SK-N-SH treated with all-trans-retinoic acid at 6 μM for 48 hours (cell line): ENCODE measurements at regions not wholly inside any gene's neighbourhood (a gene's known extent, or its start where the extent isn't known, plus 50 kb on each side); places are given as distances from the start of the nearest gene placed in this dataset.

Source experiments
- ATAC-seq: fragments of 200-7000 bp; cut with Tn5 transposase; 3 replicates; pipeline ENCODE4 v1.9.1; 2020; ENCODE audit warnings: mild to moderate bottlenecking, moderate library complexity
- ARNTL ChIP-seq: fragments of 450-650 bp; formaldehyde crosslinking; IDR thresholded peaks from 2 replicates; pipeline ENCODE4 v1.5.0; 2020; ENCODE audit warnings: low read depth, mild to moderate bottlenecking, moderate library complexity, borderline replicate concordance
- BACH2 ChIP-seq: fragments of 250-450 bp; sonication (Bioruptor Pico); IDR thresholded peaks from 2 replicates; pipeline ENCODE4 v1.9.0; 2021; ENCODE audit warnings: mild to moderate bottlenecking, borderline replicate concordance
- CSDC2 ChIP-seq: fragments of 250-450 bp; sonication (Bioruptor Pico); IDR thresholded peaks from 2 replicates; pipeline ENCODE4 v1.5.0; 2020; ENCODE audit warnings: mild to moderate bottlenecking, moderate library complexity
- GLIS3 ChIP-seq: fragments of 250-450 bp; sonication (Bioruptor Pico); IDR thresholded peaks from 2 replicates; pipeline ENCODE4 v1.5.0; 2020; ENCODE audit warnings: mild to moderate bottlenecking, moderate library complexity
- ISL1 ChIP-seq: fragments of 250-450 bp; sonication (Bioruptor Pico); IDR thresholded peaks from 2 replicates; pipeline ENCODE4 v2.1.2; 2022; ENCODE audit warnings: mild to moderate bottlenecking, moderate library complexity
- OSR1 ChIP-seq: fragments of 250-450 bp; sonication (Bioruptor Pico); IDR thresholded peaks from 2 replicates; pipeline ENCODE4 v1.8.0; 2022; ENCODE audit warnings: moderate library complexity, mild to moderate bottlenecking, inconsistent platforms
- PPARA ChIP-seq: fragments of 250-450 bp; sonication (Bioruptor Pico); IDR thresholded peaks from 2 replicates; pipeline ENCODE4 v1.5.0; 2020; ENCODE audit warnings: mild to moderate bottlenecking, borderline replicate concordance
- RARB ChIP-seq: fragments of 250-450 bp; sonication (Bioruptor Pico); IDR thresholded peaks from 2 replicates; pipeline ENCODE4 v1.8.0; 2021; ENCODE audit warnings: mild to moderate bottlenecking, moderate library complexity
- SNAI2 ChIP-seq: fragments of 250-450 bp; sonication (Bioruptor Pico); IDR thresholded peaks from 2 replicates; pipeline ENCODE4 v1.5.0; 2020; ENCODE audit warnings: mild to moderate bottlenecking, moderate library complexity
- TCF4 ChIP-seq: fragments of 250-450 bp; sonication (Bioruptor Pico); IDR thresholded peaks from 2 replicates; pipeline ENCODE4 v1.8.0; 2021; ENCODE audit warnings: mild to moderate bottlenecking, moderate library complexity, borderline replicate concordance
- TOX ChIP-seq: fragments of 250-450 bp; sonication (Bioruptor Pico); IDR thresholded peaks from 2 replicates; pipeline ENCODE4 v1.8.0; 2021; ENCODE audit warnings: mild to moderate bottlenecking, moderate library complexity, borderline replicate concordance
- ZC3H10 ChIP-seq: fragments of 250-450 bp; sonication (Bioruptor Pico); IDR thresholded peaks from 2 replicates; pipeline ENCODE4 v1.5.1; 2021; ENCODE audit warnings: mild to moderate bottlenecking, moderate library complexity
- ZFP3 ChIP-seq: fragments of 250-450 bp; sonication (Bioruptor Pico); IDR thresholded peaks from 2 replicates; pipeline ENCODE4 v1.5.0; 2020; ENCODE audit warnings: mild to moderate bottlenecking, moderate library complexity
- ZFP30 ChIP-seq: fragments of 450-650 bp; formaldehyde crosslinking; IDR thresholded peaks from 2 replicates; pipeline ENCODE4 v1.5.0; 2022; ENCODE audit warnings: mild to moderate bottlenecking, moderate library complexity
- ZNF565 ChIP-seq: fragments of 450-650 bp; formaldehyde crosslinking; conservative IDR thresholded peaks from 2 replicates; pipeline ENCODE4 v1.5.0; 2020; ENCODE audit warnings: low read depth, mild to moderate bottlenecking, moderate library complexity
- ZNF70 ChIP-seq: fragments of 450-650 bp; formaldehyde crosslinking; IDR thresholded peaks from 2 replicates; pipeline ENCODE4 v1.5.0; 2020; ENCODE audit warnings: mild to moderate bottlenecking, moderate library complexity
- ZNF8 ChIP-seq: fragments of 450-650 bp; formaldehyde crosslinking; IDR thresholded peaks from 2 replicates; pipeline ENCODE4 v1.5.0; 2020; ENCODE audit warnings: mild to moderate bottlenecking, moderate library complexity
- TF ChIP-seq, protein P1 (sequence below): fragments of 250-450 bp; sonication (Bioruptor Pico); IDR thresholded peaks from 2 replicates; pipeline ENCODE4 v1.8.0; 2020; ENCODE audit warnings: mild to moderate bottlenecking, moderate library complexity, borderline replicate concordance
- TF ChIP-seq, protein P2 (sequence below): fragments of 250-450 bp; sonication (Bioruptor Pico); IDR thresholded peaks from 2 replicates; pipeline ENCODE4 v1.5.1; 2020; ENCODE audit warnings: low read depth, mild to moderate bottlenecking, moderate library complexity
- TF ChIP-seq, protein P3 (sequence below): fragments of 250-450 bp; sonication (Bioruptor Pico); IDR thresholded peaks from 2 replicates; pipeline ENCODE4 v1.8.0; 2021; ENCODE audit warnings: low read depth, mild to moderate bottlenecking, moderate library complexity, borderline replicate concordance

DNA sequence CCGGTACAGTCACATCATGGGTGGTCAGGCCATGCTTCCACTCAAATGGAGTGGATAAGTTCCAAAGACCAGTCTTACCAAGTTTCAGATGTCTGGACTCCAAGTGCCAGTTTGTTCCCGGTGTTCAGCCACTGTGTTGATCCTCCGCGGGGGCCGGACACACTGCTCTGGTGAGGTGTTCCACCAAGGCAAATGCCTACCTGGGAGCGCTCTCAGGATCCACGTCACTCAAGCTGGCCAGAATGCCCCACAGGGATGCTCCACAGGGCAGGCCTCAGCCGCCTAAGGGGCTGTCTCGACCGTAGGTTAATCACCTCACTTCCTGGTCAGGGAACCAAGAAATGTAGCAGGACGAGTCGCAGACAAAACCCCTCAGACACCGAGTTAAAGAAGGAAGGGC, 258.0 kb upstream of the GRID2 start:
- ATAC-seq, result no peak

DNA sequence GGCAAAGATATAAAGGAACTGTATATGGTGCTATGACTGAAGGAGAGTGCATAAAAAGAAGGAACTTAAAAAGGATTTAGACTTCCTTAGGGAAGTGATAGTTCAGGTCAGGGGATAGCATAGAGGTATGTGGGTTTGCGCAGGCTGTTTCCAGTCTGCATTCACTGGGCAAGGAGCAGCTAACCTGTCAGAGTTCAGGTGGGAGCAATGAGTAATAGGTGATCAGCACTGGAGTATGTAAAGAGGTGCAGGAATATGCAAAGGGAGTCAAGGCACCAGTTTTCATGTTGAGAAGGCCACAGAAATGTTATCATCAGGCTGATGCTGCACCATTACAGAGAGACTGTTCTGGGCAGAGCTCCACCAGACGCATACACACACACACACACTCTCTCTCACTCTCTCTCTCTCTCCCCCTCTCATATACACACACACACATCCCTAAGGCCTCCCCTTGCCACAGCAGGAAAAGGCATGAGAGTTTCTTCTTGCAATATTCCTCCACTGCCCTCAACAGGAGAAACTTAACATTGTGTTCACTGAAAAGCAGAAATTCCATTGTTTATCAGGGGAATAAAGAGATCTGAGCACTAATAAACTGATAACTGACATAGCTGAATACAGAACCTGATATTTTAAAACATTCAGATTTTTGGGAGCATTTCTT, 256.4 kb upstream of the GRID2 start:
- no peak for TF ChIP-seq CSDC2 (CRISPR knock-in tag)
- no peak for TF ChIP-seq ZC3H10
- no peak for TF ChIP-seq ISL1
- TF ChIP-seq ZFP30, result no peak
- TF ChIP-seq GLIS3, result no peak
- no peak for TF ChIP-seq BACH2
- TF ChIP-seq OSR1, result no peak
- TF ChIP-seq PPARA (CRISPR knock-in tag), result no peak
- TF ChIP-seq ZNF70 (CRISPR knock-in tag), result no peak
- TF ChIP-seq SNAI2, result no peak
- TF ChIP-seq ZNF565, result no peak
- no peak for TF ChIP-seq TCF4 (CRISPR knock-in tag)
- peak; percentile 81 for ATAC-seq

More for the DNA sequence above, 258.0 kb upstream of the GRID2 start:
- no peak for TF ChIP-seq ZFP3 (CRISPR knock-in tag)
- no peak for TF ChIP-seq TOX
- TF ChIP-seq OSR1, result no peak
- TF ChIP-seq ZNF565, result no peak
- no peak for TF ChIP-seq CSDC2 (CRISPR knock-in tag)

DNA sequence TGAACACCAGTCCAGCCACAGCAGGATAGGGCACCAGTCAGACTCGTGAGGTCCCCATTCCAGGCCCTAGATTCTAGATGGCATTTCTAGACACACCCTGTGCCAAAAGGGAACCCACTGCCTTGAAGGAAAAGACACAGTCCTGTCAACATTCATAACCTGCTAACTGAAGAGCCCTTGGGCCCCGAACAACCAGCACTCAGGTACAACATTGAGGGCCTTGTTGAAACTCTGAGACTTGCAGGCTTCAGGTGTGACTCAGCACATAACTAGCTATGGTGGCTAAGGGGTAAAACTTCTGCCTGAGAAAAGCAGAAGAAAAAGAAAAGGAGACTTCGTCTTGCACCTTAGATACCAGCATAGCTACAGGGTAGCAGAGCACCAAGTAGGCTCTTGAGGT, 252.9 kb upstream of the GRID2 start:
- ATAC-seq, result no peak
- TF ChIP-seq, protein P1, sequence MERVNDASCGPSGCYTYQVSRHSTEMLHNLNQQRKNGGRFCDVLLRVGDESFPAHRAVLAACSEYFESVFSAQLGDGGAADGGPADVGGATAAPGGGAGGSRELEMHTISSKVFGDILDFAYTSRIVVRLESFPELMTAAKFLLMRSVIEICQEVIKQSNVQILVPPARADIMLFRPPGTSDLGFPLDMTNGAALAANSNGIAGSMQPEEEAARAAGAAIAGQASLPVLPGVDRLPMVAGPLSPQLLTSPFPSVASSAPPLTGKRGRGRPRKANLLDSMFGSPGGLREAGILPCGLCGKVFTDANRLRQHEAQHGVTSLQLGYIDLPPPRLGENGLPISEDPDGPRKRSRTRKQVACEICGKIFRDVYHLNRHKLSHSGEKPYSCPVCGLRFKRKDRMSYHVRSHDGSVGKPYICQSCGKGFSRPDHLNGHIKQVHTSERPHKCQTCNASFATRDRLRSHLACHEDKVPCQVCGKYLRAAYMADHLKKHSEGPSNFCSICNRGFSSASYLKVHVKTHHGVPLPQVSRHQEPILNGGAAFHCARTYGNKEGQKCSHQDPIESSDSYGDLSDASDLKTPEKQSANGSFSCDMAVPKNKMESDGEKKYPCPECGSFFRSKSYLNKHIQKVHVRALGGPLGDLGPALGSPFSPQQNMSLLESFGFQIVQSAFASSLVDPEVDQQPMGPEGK, result no peak
- no peak for TF ChIP-seq BACH2
- TF ChIP-seq ZNF565, result no peak
- no peak for TF ChIP-seq ZC3H10

DNA sequence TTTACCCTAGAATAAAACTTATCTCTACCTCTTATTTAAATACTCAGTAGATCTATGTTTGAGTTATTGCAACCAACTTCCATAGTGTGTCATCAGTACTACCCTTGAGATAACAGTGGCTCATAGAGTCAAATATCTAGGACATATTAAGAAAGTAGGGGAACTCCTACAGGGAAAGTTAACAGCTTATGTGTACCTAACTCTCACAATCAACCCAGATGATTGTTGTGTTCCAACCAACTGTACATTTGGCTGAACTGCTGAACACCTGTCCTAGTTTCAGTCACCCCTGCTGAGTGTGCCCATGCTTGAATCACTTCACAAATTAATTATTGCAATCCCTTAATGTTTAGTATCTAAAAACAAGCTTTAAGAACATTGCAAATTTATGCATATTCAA, 244.2 kb upstream of the GRID2 start:
- no peak for ATAC-seq
- TF ChIP-seq OSR1 (no peak), ZNF8 (CRISPR knock-in tag) (no peak), ISL1 (no peak), RARB (CRISPR knock-in tag) (no peak), ZC3H10 (no peak), TCF4 (CRISPR knock-in tag) (no peak), PPARA (CRISPR knock-in tag) (no peak), ZFP3 (CRISPR knock-in tag) (no peak)
- TF ChIP-seq, protein P2, sequence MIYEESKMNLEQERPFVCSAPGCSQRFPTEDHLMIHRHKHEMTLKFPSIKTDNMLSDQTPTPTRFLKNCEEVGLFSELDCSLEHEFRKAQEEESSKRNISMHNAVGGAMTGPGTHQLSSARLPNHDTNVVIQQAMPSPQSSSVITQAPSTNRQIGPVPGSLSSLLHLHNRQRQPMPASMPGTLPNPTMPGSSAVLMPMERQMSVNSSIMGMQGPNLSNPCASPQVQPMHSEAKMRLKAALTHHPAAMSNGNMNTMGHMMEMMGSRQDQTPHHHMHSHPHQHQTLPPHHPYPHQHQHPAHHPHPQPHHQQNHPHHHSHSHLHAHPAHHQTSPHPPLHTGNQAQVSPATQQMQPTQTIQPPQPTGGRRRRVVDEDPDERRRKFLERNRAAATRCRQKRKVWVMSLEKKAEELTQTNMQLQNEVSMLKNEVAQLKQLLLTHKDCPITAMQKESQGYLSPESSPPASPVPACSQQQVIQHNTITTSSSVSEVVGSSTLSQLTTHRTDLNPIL (CRISPR knock-in tag), result no peak
- TF ChIP-seq, protein P3, sequence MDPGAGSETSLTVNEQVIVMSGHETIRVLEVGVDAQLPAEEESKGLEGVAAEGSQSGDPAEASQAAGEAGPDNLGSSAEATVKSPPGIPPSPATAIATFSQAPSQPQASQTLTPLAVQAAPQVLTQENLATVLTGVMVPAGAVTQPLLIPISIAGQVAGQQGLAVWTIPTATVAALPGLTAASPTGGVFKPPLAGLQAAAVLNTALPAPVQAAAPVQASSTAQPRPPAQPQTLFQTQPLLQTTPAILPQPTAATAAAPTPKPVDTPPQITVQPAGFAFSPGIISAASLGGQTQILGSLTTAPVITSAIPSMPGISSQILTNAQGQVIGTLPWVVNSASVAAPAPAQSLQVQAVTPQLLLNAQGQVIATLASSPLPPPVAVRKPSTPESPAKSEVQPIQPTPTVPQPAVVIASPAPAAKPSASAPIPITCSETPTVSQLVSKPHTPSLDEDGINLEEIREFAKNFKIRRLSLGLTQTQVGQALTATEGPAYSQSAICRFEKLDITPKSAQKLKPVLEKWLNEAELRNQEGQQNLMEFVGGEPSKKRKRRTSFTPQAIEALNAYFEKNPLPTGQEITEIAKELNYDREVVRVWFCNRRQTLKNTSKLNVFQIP, result no peak

DNA sequence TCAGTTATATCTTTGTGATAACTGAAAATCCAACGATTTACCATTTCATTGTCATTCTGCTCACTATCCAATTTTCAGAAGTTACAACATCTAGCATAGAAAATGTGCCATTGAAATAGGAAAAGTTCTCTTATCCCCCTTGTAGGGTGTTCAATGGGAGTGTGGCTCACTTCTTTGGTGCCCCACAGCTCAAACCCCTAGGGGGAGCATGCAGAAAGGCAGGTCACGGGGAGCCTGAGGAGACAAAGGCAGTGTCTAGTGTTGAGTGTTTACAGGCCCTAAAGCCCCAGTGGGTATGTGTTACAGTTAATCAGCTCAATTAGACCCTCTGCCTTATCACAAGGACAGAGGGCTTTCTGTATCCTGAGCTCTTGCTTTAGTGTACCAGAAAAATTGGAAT, 243.4 kb upstream of the GRID2 start:
- TF ChIP-seq ZNF565 (no peak), ARNTL (CRISPR knock-in tag) (no peak), ZFP3 (CRISPR knock-in tag) (no peak), ZNF70 (CRISPR knock-in tag) (no peak), SNAI2 (no peak), PPARA (CRISPR knock-in tag) (no peak), OSR1 (no peak)
- TF ChIP-seq, protein P1, result no peak
- TF ChIP-seq, protein P2 (CRISPR knock-in tag), result no peak
- ATAC-seq, result no peak
